ENCODE measurements at regions not wholly inside any gene's neighbourhood (a gene's known extent, or its start where the extent isn't known, plus 50 kb on each side); places are given as distances from the start of the nearest gene placed in this dataset.

DNA sequence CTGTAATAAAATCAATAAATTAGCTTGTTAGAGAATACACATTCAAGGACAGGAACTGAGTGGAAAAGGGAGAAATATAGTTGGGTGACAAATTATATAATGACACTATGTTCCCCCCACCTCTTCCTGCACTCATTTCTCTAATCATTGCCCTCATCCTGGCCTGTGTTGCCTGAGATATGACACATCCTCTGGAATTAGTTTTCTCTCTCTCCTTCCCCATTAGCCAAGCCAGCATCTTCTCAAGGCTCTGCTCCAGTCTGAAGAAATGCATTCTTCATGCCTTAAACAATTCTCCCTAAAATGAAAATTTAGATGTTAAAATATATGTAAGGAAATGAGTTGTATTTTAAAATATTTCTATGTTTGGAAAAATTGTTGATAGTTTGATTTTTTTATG is 280.3 kb downstream of the POU4F1 start:
- TF ChIP-seq ZFX (CRISPR knock-in tag; IDR thresholded peaks at IDR 0.05; ENCODE audit: low read depth) (no peak), CBFB (CRISPR knock-in tag; IDR thresholded peaks at IDR 0.05) (no peak), SMAD1 (CRISPR knock-in tag; IDR thresholded peaks at IDR 0.05; ENCODE audit: borderline replicate concordance, low read depth) (no peak), KAT7 (CRISPR knock-in tag; IDR thresholded peaks at IDR 0.05; ENCODE audit: borderline replicate concordance) (no peak), EP300 (IDR thresholded peaks at IDR 0.05; ENCODE audit: low read depth in 2 of 2, low read length in 2 of 2) (no peak), EP300 (CRISPR knock-in tag; IDR thresholded peaks at IDR 0.05; ENCODE audit: borderline replicate concordance) (no peak), ZNF790 (CRISPR knock-in tag; IDR thresholded peaks at IDR 0.05; ENCODE audit: borderline replicate concordance) (no peak), ZNF556 (CRISPR knock-in tag; IDR thresholded peaks at IDR 0.05; ENCODE audit: borderline replicate concordance) (no peak)
- TF ChIP-seq, protein P1, sequence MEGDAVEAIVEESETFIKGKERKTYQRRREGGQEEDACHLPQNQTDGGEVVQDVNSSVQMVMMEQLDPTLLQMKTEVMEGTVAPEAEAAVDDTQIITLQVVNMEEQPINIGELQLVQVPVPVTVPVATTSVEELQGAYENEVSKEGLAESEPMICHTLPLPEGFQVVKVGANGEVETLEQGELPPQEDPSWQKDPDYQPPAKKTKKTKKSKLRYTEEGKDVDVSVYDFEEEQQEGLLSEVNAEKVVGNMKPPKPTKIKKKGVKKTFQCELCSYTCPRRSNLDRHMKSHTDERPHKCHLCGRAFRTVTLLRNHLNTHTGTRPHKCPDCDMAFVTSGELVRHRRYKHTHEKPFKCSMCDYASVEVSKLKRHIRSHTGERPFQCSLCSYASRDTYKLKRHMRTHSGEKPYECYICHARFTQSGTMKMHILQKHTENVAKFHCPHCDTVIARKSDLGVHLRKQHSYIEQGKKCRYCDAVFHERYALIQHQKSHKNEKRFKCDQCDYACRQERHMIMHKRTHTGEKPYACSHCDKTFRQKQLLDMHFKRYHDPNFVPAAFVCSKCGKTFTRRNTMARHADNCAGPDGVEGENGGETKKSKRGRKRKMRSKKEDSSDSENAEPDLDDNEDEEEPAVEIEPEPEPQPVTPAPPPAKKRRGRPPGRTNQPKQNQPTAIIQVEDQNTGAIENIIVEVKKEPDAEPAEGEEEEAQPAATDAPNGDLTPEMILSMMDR (CRISPR knock-in tag; IDR thresholded peaks at IDR 0.05) = no peak
- TF ChIP-seq, protein P2, sequence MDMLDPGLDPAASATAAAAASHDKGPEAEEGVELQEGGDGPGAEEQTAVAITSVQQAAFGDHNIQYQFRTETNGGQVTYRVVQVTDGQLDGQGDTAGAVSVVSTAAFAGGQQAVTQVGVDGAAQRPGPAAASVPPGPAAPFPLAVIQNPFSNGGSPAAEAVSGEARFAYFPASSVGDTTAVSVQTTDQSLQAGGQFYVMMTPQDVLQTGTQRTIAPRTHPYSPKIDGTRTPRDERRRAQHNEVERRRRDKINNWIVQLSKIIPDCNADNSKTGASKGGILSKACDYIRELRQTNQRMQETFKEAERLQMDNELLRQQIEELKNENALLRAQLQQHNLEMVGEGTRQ (IDR thresholded peaks at IDR 0.05; ENCODE audit: low read depth, low read length) = no peak
- TF ChIP-seq, protein P2 (CRISPR knock-in tag; IDR thresholded peaks at IDR 0.05; ENCODE audit: borderline replicate concordance) = no peak

Measured in HepG2 (cell line).